ENCODE measurements at regions not wholly inside any gene's neighbourhood (a gene's known extent, or its start where the extent isn't known, plus 50 kb on each side); places are given as distances from the start of the nearest gene placed in this dataset.

- TF ChIP-seq CTCF (IDR thresholded peaks at IDR 0.05 in 8 of 11, conservative IDR thresholded peaks at IDR 0.05 in 3 of 11) (no peak), POLR2AphosphoS5 (IDR thresholded peaks at IDR 0.05) (no peak), POLR2A (IDR thresholded peaks at IDR 0.05) (no peak)
- intact Hi-C loops (cut with DNase I; ENCODE audit: low total_unique reads), result no loop called here
- DNase-seq, result no peak
- no peaks in the 10 kb centered on the region for H3K4me1 ChIP-seq
- H3K36me3 ChIP-seq, result no peaks in the 10 kb centered on the region
- no peak overlapping the region for H3K4me3 ChIP-seq
- H3K27me3 ChIP-seq (replicated peaks in 1 of 7), result peaks cover 0 to 24% (median 0%) of the 10 kb centered on the region in 7 donors
- 59 to 73% (median 62%) methylated on average over 9 of the region's 9 CpGs for WGBS, 5 donors
- no peak overlapping the region for H3K27ac ChIP-seq
- H3K9me3 ChIP-seq, result no peaks in the 10 kb centered on the region
These were observed 51.1 kb upstream of the TCL1A start for GRCh38 chr14:95765051-95765450.

- no peak for TF ChIP-seq POLR2AphosphoS5 (IDR thresholded peaks at IDR 0.05)
- TF ChIP-seq CTCF (IDR thresholded peaks at IDR 0.05 in 8 of 11, conservative IDR thresholded peaks at IDR 0.05 in 3 of 11), result no peak
- no peak for TF ChIP-seq POLR2A (IDR thresholded peaks at IDR 0.05)
These were observed 50.0 kb upstream of the TCL1A start for GRCh38 chr14:95763875-95764274.

More at GRCh38 chr14:95763875-95764274, 50.0 kb upstream of the TCL1A start:
- Histone ChIP-seq H3K9me3 (no peaks in the 10 kb centered on the region), H3K4me3 (no peak overlapping the region), H3K4me1 (no peaks in the 10 kb centered on the region), H3K36me3 (no peaks in the 10 kb centered on the region), H3K27me3 (replicated peaks in 1 of 7) (peaks cover 0 to 21% (median 0%) of the 10 kb centered on the region in 7 donors), H3K27ac (no peak overlapping the region)
- intact Hi-C loops (cut with DNase I; ENCODE audit: low total_unique reads), result no loop called here
- no peak for DNase-seq
- 89 to 97% (median 95%) methylated on average over 3 of the region's 3 CpGs for WGBS, 5 donors

Data from spleen (tissue), 11 donors.